GF-D8 (cell line): ENCODE measurements at regions not wholly inside any gene's neighbourhood (a gene's known extent, or its start where the extent isn't known, plus 50 kb on each side); places are given as distances from the start of the nearest gene placed in this dataset.
"Not testable (repeated sequence)": the region's sequence is repeated elsewhere in the genome, so short reads cannot be mapped to it uniquely, and the experiment has no call there.

Experiments used
- DNase-seq: peaks from one replicate; lab custom pipeline; 2025; lab: John Stamatoyannopoulos, UW

DNA sequence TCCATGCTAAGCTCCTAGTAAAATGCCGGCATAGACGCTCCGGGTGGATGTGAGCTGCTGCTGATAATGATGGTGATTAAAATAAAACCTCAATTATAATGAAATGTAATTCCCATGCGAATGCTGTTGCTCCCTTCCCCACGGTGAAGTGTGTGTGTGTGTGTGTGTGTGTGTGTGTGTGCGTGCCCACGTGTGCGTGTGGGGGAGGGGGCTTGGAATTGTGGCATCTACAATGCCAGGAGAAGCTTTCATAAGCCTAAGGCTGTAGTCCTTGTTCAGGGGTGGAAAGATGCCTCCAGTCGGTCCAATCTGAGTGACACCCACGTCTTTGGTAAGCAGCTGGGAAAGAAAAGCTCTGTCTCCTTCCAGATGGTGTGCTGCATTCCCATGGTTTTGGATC is 137.9 kb downstream of the CDH26 start:
- no peak for DNase-seq

DNA sequence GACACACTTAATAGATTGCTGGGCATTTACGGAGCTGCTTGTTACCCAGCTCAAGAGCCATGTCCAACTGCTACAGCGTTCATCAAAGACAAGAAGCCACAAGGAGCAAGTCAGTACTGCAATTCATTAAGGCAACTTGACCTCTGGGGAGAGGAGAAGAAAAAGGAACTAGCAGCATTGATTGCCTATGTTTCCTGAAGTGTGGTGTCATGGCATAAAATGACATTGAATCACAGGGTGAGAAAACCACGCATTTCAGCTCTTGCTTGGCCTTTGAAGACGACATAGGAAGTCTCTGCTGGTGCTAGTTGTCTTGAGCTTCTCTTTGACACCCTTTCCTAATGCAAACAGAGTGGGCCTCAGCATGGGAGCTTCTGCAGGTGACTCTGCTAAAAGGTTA is 139.1 kb downstream of the CDH26 start:
- peak; percentile 78 for DNase-seq

DNA sequence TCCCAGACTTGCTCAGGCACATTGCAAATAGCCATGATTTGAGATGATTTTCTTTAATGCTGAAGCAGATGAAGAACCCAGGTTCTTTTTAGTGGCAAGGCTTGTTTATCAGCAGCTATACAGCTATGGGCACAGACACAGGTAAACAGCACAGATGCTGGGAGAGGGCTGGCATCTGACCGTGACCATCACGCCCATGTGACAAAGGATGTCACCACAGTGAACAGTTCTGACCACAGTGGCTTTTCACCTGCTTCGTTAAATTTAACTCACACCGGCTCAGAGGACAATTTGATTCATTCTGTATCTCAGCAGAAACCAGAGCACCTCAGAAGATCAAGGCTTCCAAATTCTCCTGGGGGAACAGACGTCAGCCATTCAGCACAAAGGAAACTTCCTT is 142.6 kb downstream of the CDH26 start:
- DNase-seq: no peak

DNA sequence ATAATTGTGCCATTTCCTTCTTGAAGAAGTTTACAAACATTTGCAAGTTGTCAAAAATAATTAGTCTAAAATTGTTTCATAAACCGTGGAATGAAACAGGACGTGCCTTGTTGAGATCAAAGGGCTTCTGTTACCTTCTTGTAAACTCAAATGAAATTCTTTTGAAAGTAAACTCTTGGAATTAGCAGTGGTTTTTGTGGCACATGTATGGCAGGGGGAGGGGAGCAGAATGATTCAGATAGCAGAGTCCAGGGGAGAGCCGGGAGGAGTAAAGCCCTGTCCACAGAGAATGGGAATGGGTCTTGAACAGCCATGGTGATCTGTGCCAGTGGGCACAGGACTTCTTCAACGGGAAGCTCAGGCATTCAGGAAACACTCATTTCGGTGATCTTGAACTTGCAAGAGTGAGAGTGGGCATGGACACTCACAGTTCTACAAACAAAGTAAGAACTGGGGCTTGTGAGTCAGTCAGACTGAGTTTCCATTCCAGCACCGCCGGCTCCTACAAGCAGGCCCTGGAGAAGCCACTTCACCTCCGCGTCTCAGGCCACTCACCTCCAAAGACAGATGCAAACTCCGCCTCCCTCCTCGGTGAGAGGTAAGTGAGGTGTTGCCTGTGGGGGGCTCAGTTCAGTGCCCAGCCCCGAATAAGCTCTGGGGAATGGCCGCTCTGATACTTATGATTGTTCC is 143.1 kb downstream of the CDH26 start:
- no peak for DNase-seq

DNA sequence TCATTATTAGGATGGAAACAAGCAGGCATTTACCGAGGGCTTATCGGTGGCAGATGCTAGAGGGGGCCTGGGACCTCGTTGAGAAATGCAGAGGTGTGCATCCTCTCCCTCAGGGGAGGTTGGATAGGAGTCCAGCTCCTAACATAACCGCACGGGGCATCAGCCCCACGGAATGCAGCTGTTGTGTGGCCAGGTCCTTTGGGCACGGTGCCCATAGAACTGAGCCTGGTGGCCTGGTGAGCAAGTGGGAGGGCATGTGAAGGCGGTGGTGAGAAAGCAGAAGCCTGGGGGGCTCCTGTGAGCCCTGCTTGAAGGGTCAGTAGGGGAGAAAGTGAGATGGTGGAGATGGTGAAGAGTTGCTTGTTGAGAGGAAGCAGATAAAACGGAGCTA is 143.7 kb downstream of the CDH26 start:
- no peak for DNase-seq

DNA sequence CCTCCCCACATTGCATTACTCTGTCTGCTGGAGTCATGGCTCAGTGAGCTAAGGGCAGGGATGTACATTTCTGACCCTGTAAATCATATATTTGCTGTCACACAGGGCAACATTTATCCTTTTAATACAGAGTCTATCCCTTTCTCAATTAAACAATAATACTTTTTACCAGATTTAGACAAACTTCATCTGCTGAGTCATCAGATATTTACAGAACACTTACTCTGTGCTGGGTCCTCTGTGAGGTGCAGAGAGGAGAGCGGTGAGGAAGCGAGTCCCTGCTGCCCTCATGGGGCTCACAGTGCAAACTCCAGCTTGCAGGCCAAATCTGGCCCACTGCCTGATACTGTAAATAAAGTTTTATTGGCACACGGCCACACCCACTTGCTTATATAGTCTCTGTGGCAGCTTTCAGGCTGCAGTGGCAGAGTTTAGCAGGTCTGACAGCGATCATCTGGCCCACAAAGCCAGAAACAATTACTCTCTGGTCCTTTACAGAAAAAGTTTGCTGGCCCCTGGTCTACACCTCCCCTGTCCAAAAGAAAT is 144.5 kb downstream of the CDH26 start:
- no peak for DNase-seq

DNA sequence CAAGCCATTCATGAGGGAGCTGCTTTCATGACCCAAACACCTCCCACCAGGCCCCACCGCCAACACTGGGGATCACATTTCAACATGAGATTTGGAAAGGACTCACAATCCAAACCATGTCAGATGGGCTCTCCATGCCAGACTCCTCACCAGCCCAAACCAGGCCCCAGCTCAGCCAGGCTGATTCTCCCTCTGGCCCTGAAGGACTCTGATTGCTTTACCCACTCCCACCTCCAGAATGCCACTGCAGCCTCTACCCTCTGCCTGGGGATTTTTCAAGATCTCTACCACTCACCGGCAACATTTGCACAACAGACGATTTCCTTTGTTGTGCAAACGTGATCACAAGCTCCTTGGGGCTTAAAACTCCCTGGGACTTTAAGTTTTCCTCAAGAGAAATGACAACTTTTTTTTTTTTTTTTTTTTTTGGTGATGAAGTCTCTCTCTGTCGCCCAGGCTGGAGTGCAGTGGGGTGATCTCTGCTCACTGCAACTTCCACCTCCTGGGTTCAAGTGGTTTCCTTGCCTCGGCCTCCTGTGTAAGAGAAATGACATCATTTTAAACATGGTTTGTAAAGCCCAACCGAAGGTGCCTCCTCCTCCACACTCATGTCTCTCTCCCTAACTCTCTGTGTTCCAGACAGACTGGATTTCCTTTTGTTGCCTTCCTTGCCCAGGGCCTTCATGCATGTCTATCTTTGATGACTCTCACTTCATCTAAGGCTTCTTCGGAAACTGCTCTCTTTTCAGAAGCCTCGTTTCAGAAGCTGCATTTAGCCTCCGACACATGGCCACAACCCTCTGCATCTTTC is 147.0 kb downstream of the CDH26 start:
- peak; percentile 47 for DNase-seq

DNA sequence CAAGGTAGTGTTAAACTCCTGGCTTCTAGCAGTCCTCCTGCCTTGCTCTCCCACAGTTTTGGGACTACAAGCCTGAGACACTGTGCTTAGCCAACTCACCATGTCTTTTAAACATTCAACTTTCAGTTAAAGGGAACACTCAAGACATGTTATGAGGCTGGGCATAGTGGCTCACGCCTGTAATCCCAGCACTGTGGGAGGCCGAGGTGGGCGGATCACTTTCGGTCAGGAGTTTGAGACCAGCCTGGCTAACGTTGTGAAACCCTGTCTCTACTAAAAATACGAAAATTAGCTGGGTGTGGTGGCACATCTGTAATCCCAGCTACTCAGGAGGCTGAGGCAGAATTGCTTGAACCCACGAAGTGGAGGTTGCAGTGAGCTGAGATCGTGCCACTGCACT is 148.0 kb downstream of the CDH26 start:
- not testable (repeated sequence) for DNase-seq

DNA sequence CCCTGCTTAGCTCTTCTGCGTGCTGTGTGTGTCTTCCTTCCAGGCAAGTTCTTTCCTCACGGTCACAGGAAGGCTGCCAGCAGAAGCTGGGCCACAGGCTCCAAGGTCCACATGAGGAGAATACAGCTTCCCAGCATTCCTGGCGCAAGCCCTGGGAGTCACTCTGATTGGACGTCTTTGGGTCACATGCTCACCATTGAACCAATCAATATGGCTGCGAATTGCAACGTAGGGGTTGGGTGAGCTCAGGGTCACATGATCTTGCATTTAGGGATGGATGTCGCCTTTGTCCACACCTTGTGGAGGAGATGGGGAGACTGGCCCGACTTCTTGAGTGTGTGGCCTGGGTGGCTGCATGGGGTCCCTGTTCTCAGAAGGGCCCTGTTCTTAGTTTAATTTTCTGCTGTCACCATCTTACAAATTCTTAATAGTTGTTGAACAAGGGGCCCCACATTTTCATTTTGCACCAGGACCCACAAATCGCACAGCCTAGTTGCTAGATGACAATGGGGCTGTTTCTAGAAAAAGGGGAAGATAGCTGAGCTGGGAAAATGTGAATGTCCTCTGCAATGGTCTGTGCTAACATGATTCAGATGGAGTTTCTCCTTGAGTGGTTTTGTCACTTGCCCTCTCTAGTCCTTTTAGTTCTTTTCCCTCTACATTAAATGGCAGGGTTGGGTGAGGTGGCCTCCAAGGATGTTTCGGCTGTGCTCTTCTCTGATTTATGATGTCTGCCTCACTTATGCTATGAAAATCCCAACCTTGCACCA is 149.6 kb downstream of the CDH26 start:
- no peak for DNase-seq

DNA sequence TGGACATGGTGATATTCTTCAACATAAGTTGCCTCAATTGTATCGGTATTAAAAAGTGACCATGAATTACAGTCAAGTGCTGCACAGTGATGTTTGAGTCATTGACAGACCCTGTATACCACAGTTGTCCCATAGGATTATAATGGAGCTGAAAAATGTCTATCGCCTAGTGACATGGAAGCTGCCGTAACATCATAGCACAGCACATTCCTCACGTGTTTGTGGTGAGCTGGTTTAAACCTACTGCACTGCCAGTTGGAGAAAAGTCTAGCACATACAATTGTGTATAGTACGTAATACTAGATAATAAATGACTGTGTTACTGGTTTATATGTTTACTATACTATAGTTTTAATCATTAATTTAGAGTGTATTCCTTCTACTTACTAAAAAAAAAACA is 150.2 kb downstream of the CDH26 start:
- no peak for DNase-seq

DNA sequence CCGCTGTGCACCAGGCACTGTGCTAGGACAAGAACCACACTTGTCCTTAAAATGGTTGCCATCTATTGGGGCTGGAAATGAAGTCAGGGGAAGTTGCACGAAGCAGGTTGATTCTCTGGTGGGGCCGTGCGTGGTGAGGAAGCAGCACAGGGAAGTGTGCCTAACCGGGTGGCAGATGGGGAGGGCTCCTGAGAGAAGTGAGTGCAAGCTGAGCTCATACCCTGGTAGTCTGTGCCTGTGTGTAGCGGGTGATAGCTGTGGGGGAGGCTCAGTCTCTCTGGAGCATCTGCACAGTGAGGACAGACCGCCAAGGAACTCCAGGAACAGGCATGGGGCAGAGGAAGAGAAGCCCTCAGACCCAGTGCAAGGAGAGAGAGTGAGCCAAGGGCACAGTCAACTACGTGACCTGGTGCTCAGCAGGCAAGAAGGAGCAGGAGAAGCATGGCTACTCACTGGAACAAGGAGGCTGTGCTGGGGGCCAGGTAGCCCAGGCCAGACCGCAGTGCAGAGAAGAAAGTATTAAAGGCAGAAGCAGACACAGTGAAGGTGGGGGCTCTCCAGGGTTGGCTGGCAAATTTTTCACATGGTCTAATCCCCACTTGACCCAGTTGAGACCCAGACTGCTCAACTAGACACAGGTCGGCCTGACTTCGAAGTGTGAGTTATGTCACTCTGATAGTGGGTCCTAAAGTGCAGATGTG is 155.0 kb downstream of the CDH26 start:
- no peak for DNase-seq

DNA sequence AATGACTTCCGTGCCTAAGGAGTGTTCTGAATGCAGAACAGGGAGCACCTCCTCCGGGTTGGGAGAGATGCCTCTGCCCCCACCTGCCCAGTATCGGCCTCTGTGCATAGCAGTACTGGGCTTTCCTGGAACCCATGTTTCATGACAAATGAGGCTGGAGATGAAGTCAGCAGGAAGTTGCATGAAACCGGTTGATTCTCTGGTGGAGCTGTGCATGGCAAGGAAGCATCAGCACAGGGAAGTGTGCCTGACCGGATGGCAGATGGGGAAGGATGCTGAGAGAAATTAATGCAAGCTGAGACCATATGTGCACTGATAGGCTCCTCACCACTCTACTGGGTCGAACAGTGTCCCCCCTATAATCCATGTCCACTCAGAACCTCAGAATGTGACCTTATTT is 155.5 kb downstream of the CDH26 start:
- no peak for DNase-seq

DNA sequence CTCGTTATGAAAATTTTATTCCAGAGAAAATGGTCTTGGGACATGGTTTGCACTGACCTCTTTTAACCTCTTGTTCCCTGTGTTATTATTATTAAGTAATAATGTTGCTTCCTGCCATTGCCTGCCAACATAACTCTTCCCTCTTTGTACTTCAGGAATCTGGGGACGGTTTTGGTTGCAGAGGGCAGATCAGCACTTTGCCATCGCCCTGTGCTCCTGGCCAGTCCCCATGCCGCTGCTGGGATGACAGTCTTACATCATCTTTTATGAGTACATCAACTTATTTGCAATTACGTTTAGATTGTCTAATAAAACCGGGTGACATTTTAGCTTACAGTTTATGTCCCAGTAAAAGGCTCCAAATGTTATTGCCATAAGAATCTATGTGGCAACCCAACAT is 157.2 kb downstream of the CDH26 start:
- no peak for DNase-seq

DNA sequence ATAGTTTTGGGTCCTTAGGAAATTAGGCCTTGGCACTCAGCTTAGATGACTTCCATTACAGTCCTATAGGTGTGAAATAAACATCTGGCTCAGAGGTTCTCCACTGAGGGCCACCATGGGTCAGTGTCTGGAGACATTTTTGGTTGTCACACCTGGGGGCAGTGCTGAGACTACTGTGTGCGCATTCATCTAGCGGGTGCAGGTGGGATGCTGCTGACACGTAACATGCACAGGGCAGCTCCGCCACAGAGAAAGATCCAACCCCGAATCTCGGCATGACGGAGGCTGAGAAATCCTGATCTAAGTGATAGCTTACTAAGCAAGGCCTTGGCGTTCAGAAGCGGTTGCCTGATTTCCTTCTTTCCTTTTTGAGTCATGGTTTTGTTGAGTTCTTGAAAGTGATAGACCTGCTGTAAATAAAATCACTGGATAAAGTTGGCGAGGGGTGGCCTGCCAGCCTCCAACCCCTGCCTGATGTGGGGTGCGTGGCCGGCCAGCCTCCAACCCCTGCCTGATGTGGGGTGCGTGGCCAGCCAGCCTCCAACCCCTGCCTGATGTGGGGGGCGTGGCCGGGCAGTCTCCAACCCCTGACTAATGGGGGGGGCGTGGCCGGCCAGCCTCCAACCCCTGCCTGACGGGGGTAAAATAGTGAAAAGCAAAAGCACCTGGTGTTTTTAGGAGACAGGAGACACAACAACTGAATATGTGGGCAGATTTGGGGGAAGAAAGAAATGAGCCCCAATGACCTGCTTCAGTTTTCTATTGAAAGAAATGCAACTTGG is 158.1 kb downstream of the CDH26 start:
- DNase-seq: no peak

DNA sequence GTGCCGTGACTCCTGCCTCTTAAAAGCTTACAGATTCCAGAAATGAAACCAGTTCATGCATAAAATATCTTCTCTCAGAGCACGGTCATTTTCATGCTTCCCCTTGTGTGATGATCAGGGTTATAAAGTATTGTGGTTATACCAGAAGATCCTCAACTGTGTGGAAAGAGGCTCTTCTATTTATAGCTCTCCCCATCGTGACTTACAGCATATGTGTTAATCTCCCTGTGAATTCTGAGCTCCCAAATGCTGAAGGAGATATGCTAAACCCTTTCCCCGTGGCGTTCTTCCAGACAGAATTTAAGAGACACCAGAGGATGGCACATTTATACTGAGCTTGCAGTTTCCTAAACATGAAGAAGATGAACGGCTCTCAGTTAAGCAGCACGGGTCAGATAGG is 158.8 kb downstream of the CDH26 start:
- DNase-seq: peak; percentile 74

DNA sequence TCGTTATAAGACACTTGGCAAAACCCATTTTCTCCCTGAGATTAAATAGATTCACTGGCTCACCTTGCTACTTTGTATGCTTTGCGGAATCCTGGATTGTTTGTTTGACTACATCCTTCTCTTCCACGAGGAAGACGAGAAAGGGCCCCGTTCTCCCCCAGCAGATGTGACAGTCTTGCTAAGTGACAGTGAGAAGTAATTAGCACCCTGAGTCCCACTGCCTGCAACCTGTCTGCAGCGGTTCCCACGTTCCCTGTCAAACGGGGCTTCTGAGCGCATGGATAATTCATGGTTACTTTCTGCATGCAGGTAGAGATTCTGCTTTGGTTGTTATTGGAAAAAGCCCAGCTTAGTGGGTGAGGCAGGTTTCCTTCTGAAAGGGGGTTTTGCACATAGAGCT is 163.7 kb downstream of the CDH26 start:
- DNase-seq: no peak

DNA sequence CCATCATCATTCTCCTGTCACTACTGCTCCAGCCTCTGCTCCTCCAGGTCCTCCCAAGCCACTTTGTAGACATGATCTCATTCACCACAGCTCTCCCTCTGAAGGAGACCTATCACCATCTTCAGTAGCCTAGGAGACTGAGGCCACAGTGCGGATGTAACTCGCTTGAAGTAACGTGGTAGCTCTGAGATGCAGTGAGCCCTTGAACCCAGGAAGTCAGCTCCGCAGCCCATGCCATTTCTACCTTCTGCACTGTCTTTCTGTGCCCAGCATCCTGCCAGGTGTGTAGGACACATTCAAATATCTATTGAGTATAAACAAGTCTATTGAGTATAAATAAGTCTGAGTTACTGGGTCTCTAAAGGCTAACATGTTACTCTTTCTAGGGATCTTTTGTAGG is 164.4 kb downstream of the CDH26 start:
- no peak for DNase-seq

DNA sequence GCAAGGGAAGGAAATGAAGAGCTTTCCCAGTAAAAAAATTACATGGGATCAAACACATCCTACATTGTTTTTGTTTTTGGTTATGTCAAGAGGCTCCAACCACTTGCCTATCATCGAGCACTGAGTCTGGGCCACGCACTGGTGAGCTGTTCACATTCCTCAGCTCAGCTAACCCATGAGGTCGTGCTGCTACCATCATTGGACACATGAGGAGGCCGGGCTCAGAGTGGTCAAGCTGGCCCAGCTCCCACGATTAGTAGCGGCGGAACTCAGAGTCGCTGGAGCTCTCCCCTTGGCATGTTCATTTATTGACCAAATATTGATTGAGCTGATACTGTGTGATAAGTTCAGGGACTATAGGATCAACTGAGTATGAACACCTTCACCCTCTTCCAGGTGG is 164.9 kb downstream of the CDH26 start:
- no peak for DNase-seq

DNA sequence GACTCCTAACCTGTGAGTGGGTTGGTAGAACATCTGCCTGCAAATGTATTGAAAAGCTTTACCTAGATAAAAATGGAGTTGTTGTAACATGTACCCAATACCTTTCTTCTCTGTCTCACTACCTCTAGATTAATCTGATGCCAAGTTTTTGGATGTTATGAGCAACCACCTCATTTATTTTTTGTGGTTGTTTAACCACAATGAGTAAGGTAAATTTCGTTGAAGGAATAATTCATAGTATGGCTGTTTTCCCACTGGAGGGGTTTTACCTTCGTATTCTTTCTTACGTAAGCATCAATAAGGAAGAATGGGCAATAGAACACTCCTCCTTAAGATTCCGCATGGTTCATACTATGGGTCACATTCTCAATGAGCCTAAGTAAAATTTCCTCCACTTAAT is 165.4 kb downstream of the CDH26 start:
- DNase-seq: no peak

DNA sequence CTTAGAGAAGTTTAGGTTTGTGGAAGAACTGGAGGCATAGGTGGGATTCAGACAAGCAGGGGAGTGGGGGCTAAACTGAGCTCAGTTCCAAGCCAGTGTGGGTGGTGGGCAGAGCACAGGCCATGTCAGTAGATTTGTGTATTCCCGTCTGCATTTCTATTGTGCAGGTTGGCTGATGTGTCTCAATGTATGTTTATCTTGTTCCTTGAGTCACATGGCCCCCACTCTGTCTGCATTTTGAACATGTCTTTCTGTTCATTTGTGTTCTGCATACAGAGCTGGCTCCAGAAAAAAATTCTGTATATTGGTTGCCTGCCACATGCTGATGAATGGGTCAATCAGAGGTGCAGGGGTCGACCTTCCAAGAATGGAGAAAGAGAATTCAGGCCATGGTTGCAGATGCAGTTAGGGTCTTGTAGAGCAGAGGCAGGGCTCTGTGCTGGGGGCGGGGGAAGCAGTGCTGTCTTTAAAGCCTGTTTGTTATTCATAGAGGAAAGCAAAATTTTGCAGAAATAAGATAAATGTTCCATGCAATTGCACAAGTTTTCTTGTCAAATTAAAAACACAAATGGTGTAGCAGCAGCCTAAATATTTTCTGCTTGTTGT is 166.7 kb downstream of the CDH26 start:
- no peak for DNase-seq

DNA sequence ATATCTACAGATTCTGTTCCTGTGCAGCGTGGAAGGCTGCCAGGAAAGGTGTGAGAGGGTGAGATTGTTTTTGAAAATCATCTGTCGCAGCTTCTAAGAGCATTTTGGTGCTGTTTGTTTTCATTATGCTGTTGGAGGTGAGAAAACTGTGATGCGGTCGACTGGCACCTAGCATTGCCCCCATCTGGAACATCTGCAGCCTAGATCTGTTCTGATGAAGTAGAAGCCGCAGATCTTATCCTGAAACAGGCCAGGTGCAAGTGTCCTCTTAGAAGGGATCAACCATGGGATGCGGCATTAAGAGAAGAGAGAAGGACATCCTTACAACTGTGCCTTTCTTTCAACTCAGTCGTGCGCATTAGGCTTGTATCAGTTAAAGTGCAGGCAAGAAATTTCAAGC is 167.3 kb downstream of the CDH26 start:
- DNase-seq: no peak
